ENCODE measurements at regions not wholly inside any gene's neighbourhood (a gene's known extent, or its start where the extent isn't known, plus 50 kb on each side); places are given as distances from the start of the nearest gene placed in this dataset.

- Histone ChIP-seq H3K27me3 (replicated peaks; ENCODE audit: insufficient read depth) (no peaks in the 10 kb centered on the region), H3K4me1 (ENCODE audit: control insufficient read depth in 1 of 2, low read depth in 2 of 2) (no peaks in the 10 kb centered on the region), H3K4me3 (no peak overlapping the region), H3K36me3 (no peaks in the 10 kb centered on the region), H3K9me3 (no peaks in the 10 kb centered on the region), H3K27ac (no peak overlapping the region)
- no peak for TF ChIP-seq CTCF (IDR thresholded peaks at IDR 0.05)
- ATAC-seq (ENCODE audit: insufficient number of reproducible peaks, low FRiP score, low read depth) (no peak), DNase-seq (ENCODE audit: low spot score) (no peak)
Observed at GRCh38 chr2:53397085-53397484, 370.5 kb upstream of the CHAC2 start.

- no peak for ATAC-seq (ENCODE audit: insufficient number of reproducible peaks, low FRiP score, low read depth)
Observed at GRCh38 chr2:53381271-53381670, 386.3 kb upstream of the CHAC2 start.

GRCh38 chr2:53379547-53379946, 388.1 kb upstream of the CHAC2 start:
- Histone ChIP-seq H3K4me3 (no peak overlapping the region), H3K9me3 (no peaks in the 10 kb centered on the region), H3K27me3 (replicated peaks; ENCODE audit: insufficient read depth) (no peaks in the 10 kb centered on the region), H3K4me1 (ENCODE audit: control insufficient read depth in 1 of 2, low read depth in 2 of 2) (no peaks in the 10 kb centered on the region), H3K36me3 (no peaks in the 10 kb centered on the region), H3K27ac (no peak overlapping the region)
- DNase-seq (ENCODE audit: low spot score) (no peak), ATAC-seq (ENCODE audit: insufficient number of reproducible peaks, low FRiP score, low read depth) (no peak)
- no peak for TF ChIP-seq CTCF (IDR thresholded peaks at IDR 0.05)

More at GRCh38 chr2:53381271-53381670, 386.3 kb upstream of the CHAC2 start:
- no peaks in the 10 kb centered on the region for H3K9me3 ChIP-seq
- no peak overlapping the region for H3K27ac ChIP-seq
- H3K36me3 ChIP-seq, result no peaks in the 10 kb centered on the region
- no peak overlapping the region for H3K4me3 ChIP-seq
- no peaks in the 10 kb centered on the region for H3K4me1 ChIP-seq (ENCODE audit: control insufficient read depth in 1 of 2, low read depth in 2 of 2)
- no peak for DNase-seq (ENCODE audit: low spot score)
- H3K27me3 ChIP-seq (replicated peaks; ENCODE audit: insufficient read depth), result no peaks in the 10 kb centered on the region
- no peak for TF ChIP-seq CTCF (IDR thresholded peaks at IDR 0.05)

GRCh38 chr2:53378791-53379190, 388.8 kb upstream of the CHAC2 start:
- Histone ChIP-seq H3K4me3 (no peak overlapping the region), H3K36me3 (no peaks in the 10 kb centered on the region), H3K27ac (no peak overlapping the region), H3K9me3 (no peaks in the 10 kb centered on the region), H3K4me1 (ENCODE audit: control insufficient read depth in 1 of 2, low read depth in 2 of 2) (no peaks in the 10 kb centered on the region), H3K27me3 (replicated peaks; ENCODE audit: insufficient read depth) (no peaks in the 10 kb centered on the region)
- TF ChIP-seq CTCF (IDR thresholded peaks at IDR 0.05), result no peak
- no peak for ATAC-seq (ENCODE audit: insufficient number of reproducible peaks, low FRiP score, low read depth)
- no peak for DNase-seq (ENCODE audit: low spot score)

GRCh38 chr2:53373126-53373525, 394.5 kb upstream of the CHAC2 start:
- no peaks in the 10 kb centered on the region for H3K9me3 ChIP-seq
- no peaks in the 10 kb centered on the region for H3K36me3 ChIP-seq
- H3K27me3 ChIP-seq (replicated peaks; ENCODE audit: insufficient read depth), result no peaks in the 10 kb centered on the region
- TF ChIP-seq CTCF (IDR thresholded peaks at IDR 0.05), result no peak
- no peak overlapping the region for H3K27ac ChIP-seq
- no peaks in the 10 kb centered on the region for H3K4me1 ChIP-seq (ENCODE audit: control insufficient read depth in 1 of 2, low read depth in 2 of 2)
- ATAC-seq (ENCODE audit: insufficient number of reproducible peaks, low FRiP score, low read depth) (no peak), DNase-seq (ENCODE audit: low spot score) (no peak)
- H3K4me3 ChIP-seq, result no peak overlapping the region

Data from thoracic aorta (tissue), 2 donors.